Suprapubic skin (tissue), 4 donors: ENCODE measurements at regions not wholly inside any gene's neighbourhood (a gene's known extent, or its start where the extent isn't known, plus 50 kb on each side); places are given as distances from the start of the nearest gene placed in this dataset.

ENCODE experiments used
- DNase-seq, 2 donors: peaks; one replicate each; pipeline ENCODE4 v3.0.0-alpha.2; 2019; ENCODE audit warnings: low spot score in 2 of 2
- H3K27ac ChIP-seq: fragments of 200-600 bp; sonication (generic); one replicate; pipeline ENCODE4 v1.5.1; 2019
- H3K27me3 ChIP-seq: fragments of 200-600 bp; sonication (generic); one replicate; pipeline ENCODE4 v1.5.1; 2019
- H3K36me3 ChIP-seq: fragments of 200-600 bp; sonication (generic); one replicate; pipeline ENCODE4 v1.5.1; 2019
- H3K4me1 ChIP-seq: fragments of 200-600 bp; sonication (generic); one replicate; pipeline ENCODE4 v1.5.1; 2019
- H3K4me3 ChIP-seq: fragments of 200-600 bp; sonication (generic); one replicate; pipeline ENCODE4 v1.5.1; 2019; ENCODE audit warnings: mild to moderate bottlenecking
- H3K9me3 ChIP-seq: fragments of 200-600 bp; sonication (generic); one replicate; pipeline ENCODE4 v1.5.1; 2019
- CTCF ChIP-seq, 2 donors: fragments of 200-600 bp in 1 of 2; fragments of 450-650 bp in 1 of 2; sonication (generic) in 1 of 2; IDR thresholded peaks; one replicate each; pipeline ENCODE4 v1.5.1; 2016 to 2019; ENCODE audit warnings: antibody characterized with exemption in 2 of 2, mild to moderate bottlenecking in 1 of 2, moderate library complexity in 1 of 2
- EP300 ChIP-seq: sonication (generic); formaldehyde crosslinking; IDR thresholded peaks from one replicate; pipeline ENCODE4 v1.6.1; 2017; ENCODE audit warnings: antibody characterized with exemption
- POLR2A ChIP-seq, 2 donors: fragments of 450-650 bp; IDR thresholded peaks; one replicate each; pipeline ENCODE4 v1.6.1; 2017; ENCODE audit warnings: antibody characterized with exemption in 2 of 2, mild to moderate bottlenecking in 2 of 2, moderate library complexity in 2 of 2
- POLR2AphosphoS5 ChIP-seq, 3 donors: sonication (generic); formaldehyde crosslinking; IDR thresholded peaks; one replicate each; pipeline ENCODE4 v1.6.1; 2017; ENCODE audit warnings: antibody characterized with exemption in 3 of 3
- WGBS: methylation state at CpG from one replicate; pipeline ENCODE4 v1.1.5; 2018; 5-methylcytosine and 5-hydroxymethylcytosine counted together

GRCh38 chr3:159319156-159319555, 517.3 kb downstream of the MFSD1 start:
- no peak for TF ChIP-seq CTCF (IDR thresholded peaks at IDR 0.05)
- TF ChIP-seq POLR2AphosphoS5 (IDR thresholded peaks at IDR 0.05): no peak

GRCh38 chr3:159322322-159322939, 520.6 kb downstream of the MFSD1 start:
- TF ChIP-seq POLR2A (IDR thresholded peaks at IDR 0.05): no peak
- TF ChIP-seq CTCF (IDR thresholded peaks at IDR 0.05): peak in 1 of 2 donors; percentile 41
- no peak overlapping the region for H3K27ac ChIP-seq
- H3K9me3 ChIP-seq: no peaks in the 10 kb centered on the region
- H3K4me3 ChIP-seq: no peak overlapping the region
- H3K36me3 ChIP-seq: no peaks in the 10 kb centered on the region
- no peaks in the 10 kb centered on the region for H3K4me1 ChIP-seq
- WGBS: 51% methylated on average over 8 of the region's 8 CpGs
- DNase-seq: no peak
- no peaks in the 10 kb centered on the region for H3K27me3 ChIP-seq

More at GRCh38 chr3:159319156-159319555, 517.3 kb downstream of the MFSD1 start:
- Histone ChIP-seq H3K27ac (no peak overlapping the region), H3K9me3 (no peaks in the 10 kb centered on the region), H3K27me3 (no peaks in the 10 kb centered on the region), H3K4me1 (no peaks in the 10 kb centered on the region), H3K4me3 (no peak overlapping the region), H3K36me3 (no peaks in the 10 kb centered on the region)
- no peak for DNase-seq

GRCh38 chr3:159323848-159324247, 522.0 kb downstream of the MFSD1 start:
- TF ChIP-seq POLR2A (IDR thresholded peaks at IDR 0.05): no peak
- TF ChIP-seq CTCF (IDR thresholded peaks at IDR 0.05): no peak
- TF ChIP-seq POLR2AphosphoS5 (IDR thresholded peaks at IDR 0.05): no peak
- TF ChIP-seq EP300: no peak
- no peak overlapping the region for H3K27ac ChIP-seq
- H3K27me3 ChIP-seq: no peaks in the 10 kb centered on the region
- H3K4me3 ChIP-seq: no peak overlapping the region
- DNase-seq: no peak
- no peaks in the 10 kb centered on the region for H3K9me3 ChIP-seq
- no peaks in the 10 kb centered on the region for H3K4me1 ChIP-seq
- 77% methylated on average over 3 of the region's 3 CpGs for WGBS
- no peaks in the 10 kb centered on the region for H3K36me3 ChIP-seq

- H3K36me3 ChIP-seq: no peaks in the 10 kb centered on the region
- no peaks in the 10 kb centered on the region for H3K27me3 ChIP-seq
- no peak for DNase-seq
- WGBS: 57% methylated on average over 2 of the region's 2 CpGs
- no peak overlapping the region for H3K4me3 ChIP-seq
- no peaks in the 10 kb centered on the region for H3K4me1 ChIP-seq
- no peak overlapping the region for H3K27ac ChIP-seq
- TF ChIP-seq POLR2AphosphoS5 (IDR thresholded peaks at IDR 0.05): no peak
- TF ChIP-seq EP300: no peak
- TF ChIP-seq CTCF (IDR thresholded peaks at IDR 0.05): no peak
- TF ChIP-seq POLR2A (IDR thresholded peaks at IDR 0.05): no peak
- no peaks in the 10 kb centered on the region for H3K9me3 ChIP-seq
Observed at GRCh38 chr3:159326998-159327397, 525.1 kb downstream of the MFSD1 start.

GRCh38 chr3:159332535-159333099, 530.8 kb downstream of the MFSD1 start:
- Histone ChIP-seq H3K4me1 (no peaks in the 10 kb centered on the region), H3K4me3 (no peak overlapping the region), H3K27ac (no peak overlapping the region), H3K9me3 (no peaks in the 10 kb centered on the region), H3K27me3 (no peaks in the 10 kb centered on the region), H3K36me3 (no peaks in the 10 kb centered on the region)
- TF ChIP-seq POLR2AphosphoS5 (IDR thresholded peaks at IDR 0.05) (no peak), POLR2A (IDR thresholded peaks at IDR 0.05) (no peak), EP300 (no peak), CTCF (IDR thresholded peaks at IDR 0.05) (no peak)
- no peak for DNase-seq
